ENCODE measurements at regions not wholly inside any gene's neighbourhood (a gene's known extent, or its start where the extent isn't known, plus 50 kb on each side); places are given as distances from the start of the nearest gene placed in this dataset.

GRCh38 chrX:140354431-140355120, 150.3 kb downstream of the SOX3 start:
- no peak for DNase-seq (ENCODE audit: low spot score in 2 of 2)
- intact Hi-C loops (cut with DNase I; ENCODE audit: low total_unique reads), result no loop called here
- WGBS, 2 donors, result 19 to 33% methylated on average over 3 of the region's 3 CpGs
- no peak overlapping the region for H3K4me3 ChIP-seq (ENCODE audit: low read depth, poor library complexity, severe bottlenecking)
- TF ChIP-seq CTCF (IDR thresholded peaks at IDR 0.05) (no peak), POLR2A (IDR thresholded peaks at IDR 0.05) (no peak)

DNA sequence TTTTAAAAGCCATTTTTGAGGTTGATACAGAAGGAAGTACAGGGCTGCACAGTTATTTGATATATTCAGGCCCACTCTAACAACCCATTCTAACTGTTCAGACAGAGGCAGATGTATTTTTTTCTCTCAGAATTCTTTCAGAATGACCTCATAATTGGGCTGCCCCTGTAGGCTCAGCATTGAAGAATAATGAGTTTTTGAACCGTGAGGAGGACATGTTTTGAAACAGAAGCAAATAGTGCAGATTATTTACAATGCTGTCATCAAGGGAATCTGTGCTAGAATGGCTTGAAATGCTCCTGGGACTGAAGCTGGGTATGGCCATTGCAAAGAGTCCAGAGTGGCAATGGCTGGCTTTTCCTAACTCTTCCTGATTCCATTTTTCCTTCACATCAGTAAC, 158.1 kb downstream of the SOX3 start:
- intact Hi-C loops (cut with DNase I; ENCODE audit: low total_unique reads), result no loop called here
- 11 to 14% methylated on average over 1 of the region's 1 CpG for WGBS, 2 donors
- TF ChIP-seq CTCF (IDR thresholded peaks at IDR 0.05) (no peak), POLR2A (IDR thresholded peaks at IDR 0.05) (no peak)
- DNase-seq (ENCODE audit: low spot score in 2 of 2), result no peak
- no peak overlapping the region for H3K4me3 ChIP-seq (ENCODE audit: low read depth, poor library complexity, severe bottlenecking)

GRCh38 chrX:140343226-140343868, 161.5 kb downstream of the SOX3 start:
- WGBS, 2 donors, result 45 to 48% methylated on average over 5 of the region's 5 CpGs
- intact Hi-C loops (cut with DNase I; ENCODE audit: low total_unique reads), result no loop called here
- no peak overlapping the region for H3K4me3 ChIP-seq (ENCODE audit: low read depth, poor library complexity, severe bottlenecking)
- no peak for DNase-seq (ENCODE audit: low spot score in 2 of 2)
- TF ChIP-seq CTCF (IDR thresholded peaks at IDR 0.05) (no peak), POLR2A (IDR thresholded peaks at IDR 0.05) (no peak)

DNA sequence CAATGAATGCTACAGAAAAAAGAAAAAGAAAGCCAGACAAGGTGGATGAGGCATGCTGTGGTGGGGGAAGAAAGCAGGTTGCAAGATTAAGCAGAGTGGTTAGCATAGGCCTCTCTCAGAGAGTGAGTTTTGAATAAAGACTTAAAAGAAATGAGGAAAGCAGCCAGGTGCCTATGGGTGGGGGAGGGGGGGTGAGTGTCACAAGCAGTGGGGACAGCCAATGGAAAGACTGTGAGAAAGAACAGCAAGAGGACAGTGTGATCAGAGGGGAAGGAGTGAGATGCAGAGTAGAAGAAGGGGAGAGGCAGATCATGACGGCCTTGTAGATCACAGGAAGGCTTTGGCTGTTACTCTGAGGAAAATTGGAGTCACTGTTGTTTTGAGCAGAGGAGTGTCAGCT, 162.5 kb downstream of the SOX3 start:
- no peak for TF ChIP-seq POLR2A (IDR thresholded peaks at IDR 0.05)
- no peak for TF ChIP-seq CTCF (IDR thresholded peaks at IDR 0.05)
- H3K4me3 ChIP-seq (ENCODE audit: low read depth, poor library complexity, severe bottlenecking), result no peak overlapping the region
- intact Hi-C loops (cut with DNase I; ENCODE audit: low total_unique reads), result no loop called here
- 50 to 55% methylated on average over 1 of the region's 1 CpG for WGBS, 2 donors
- DNase-seq (ENCODE audit: low spot score in 2 of 2), result no peak

DNA sequence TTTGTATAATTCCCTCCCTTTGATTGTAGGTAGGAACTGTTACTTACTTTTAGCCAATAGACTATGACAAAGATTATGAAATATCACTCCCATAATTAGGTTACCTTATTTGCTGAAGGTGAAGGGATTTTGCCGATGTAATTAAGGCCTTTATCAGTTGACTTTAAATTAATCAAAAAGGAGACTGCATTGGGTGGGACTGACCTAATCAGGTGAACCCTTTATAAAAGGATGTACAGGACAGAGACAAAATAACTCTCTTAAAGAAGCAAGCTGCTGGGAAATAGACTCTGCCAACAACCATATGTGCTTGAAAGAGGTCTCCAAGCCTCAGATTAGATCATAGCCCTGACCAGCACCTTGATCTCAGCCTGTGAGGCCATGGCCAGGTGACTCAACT, 167.6 kb downstream of the SOX3 start:
- no peak for TF ChIP-seq CTCF (IDR thresholded peaks at IDR 0.05)
- no peak for TF ChIP-seq POLR2A (IDR thresholded peaks at IDR 0.05)

More for the DNA sequence above, 167.6 kb downstream of the SOX3 start:
- no peak overlapping the region for H3K4me3 ChIP-seq (ENCODE audit: low read depth, poor library complexity, severe bottlenecking)
- DNase-seq (ENCODE audit: low spot score in 2 of 2), result no peak
- 96 to 97% methylated on average over 1 of the region's 1 CpG for WGBS, 2 donors
- intact Hi-C loops (cut with DNase I; ENCODE audit: low total_unique reads), result no loop called here

Measured in lower leg skin (tissue), 4 donors.